Upper lobe of left lung (tissue), 6 donors: ENCODE measurements at regions not wholly inside any gene's neighbourhood (a gene's known extent, or its start where the extent isn't known, plus 50 kb on each side); places are given as distances from the start of the nearest gene placed in this dataset.

Experiments
- ATAC-seq, 2 donors: fragments of 200-7000 bp; cut with Tn5 transposase; one replicate each; pipeline ENCODE4 v1.9.1; 2022; ENCODE audit warnings: mild to moderate bottlenecking in 2 of 2, moderate library complexity in 2 of 2; ENCODE audit not compliant: low FRiP score in 2 of 2
- DNase-seq, 2 donors: peaks; one replicate each; pipeline ENCODE4 v3.0.0-alpha.2; 2019 to 2020
- H3K27ac ChIP-seq, 4 donors: fragments of 200-600 bp; sonication (generic); one replicate each; pipeline ENCODE4 v1.5.1; 2016 to 2019
- H3K27me3 ChIP-seq, 4 donors: fragments of 200-600 bp; sonication (generic); one replicate each; pipeline ENCODE4 v1.5.1; 2017 to 2019
- H3K36me3 ChIP-seq, 4 donors: fragments of 200-600 bp; sonication (generic); one replicate each; pipeline ENCODE4 v1.5.1; 2016 to 2019
- H3K4me1 ChIP-seq, 4 donors: fragments of 200-600 bp; sonication (generic); one replicate each; pipeline ENCODE4 v1.5.1; 2018 to 2019
- H3K4me3 ChIP-seq, 4 donors: fragments of 200-600 bp; sonication (generic); one replicate each; pipeline ENCODE4 v1.5.1; 2017 to 2019; ENCODE audit warnings: mild to moderate bottlenecking in 2 of 4, moderate library complexity in 1 of 4
- H3K9me3 ChIP-seq, 4 donors: fragments of 200-600 bp; sonication (generic); one replicate each; pipeline ENCODE4 v1.5.1; 2018 to 2019
- CTCF ChIP-seq, 6 experiments: fragments of 450-650 bp in 4 of 6; fragments of 200-600 bp in 2 of 6; sonication (generic) in 2 of 6; IDR thresholded peaks; one replicate each; pipeline ENCODE4 v1.5.1; 2016 to 2019; ENCODE audit warnings: antibody characterized with exemption in 6 of 6
- EP300 ChIP-seq, 4 donors: sonication (generic); formaldehyde crosslinking; IDR thresholded peaks; one replicate each; pipeline ENCODE4 v1.5.1; 2017; ENCODE audit warnings: antibody characterized with exemption in 4 of 4, control low read depth in 2 of 4
- POLR2A ChIP-seq, 4 donors: fragments of 450-650 bp; IDR thresholded peaks; one replicate each; pipeline ENCODE4 v1.5.1; 2016 to 2017; ENCODE audit warnings: antibody characterized with exemption in 4 of 4, mild to moderate bottlenecking in 2 of 4
- POLR2AphosphoS5 ChIP-seq, 2 donors: sonication (generic); formaldehyde crosslinking; IDR thresholded peaks; one replicate each; pipeline ENCODE4 v1.5.1; 2017; ENCODE audit warnings: antibody characterized with exemption in 2 of 2
- WGBS, 2 donors: methylation state at CpG; one replicate each; pipeline ENCODE4 v1.1.5; 2017 to 2018; 5-methylcytosine and 5-hydroxymethylcytosine counted together
- donor health status: DM: no; HTN: no; CAD: no; lungs with moderate emphysema.
- donor health status: DM: no; HTN: yes; CAD: no; lungs with severe emphysema.

- ATAC-seq: no peak
- TF ChIP-seq POLR2AphosphoS5 (IDR thresholded peaks at IDR 0.05): no peak
- TF ChIP-seq CTCF (IDR thresholded peaks at IDR 0.05): no peak
- TF ChIP-seq EP300 (IDR thresholded peaks at IDR 0.05): no peak
- no peak for TF ChIP-seq POLR2A (IDR thresholded peaks at IDR 0.05)
Observed at GRCh38 chr3:24684506-24685023, 189.9 kb upstream of the THRB start.

GRCh38 chr3:24686808-24687207 is 192.2 kb upstream of the THRB start:
- H3K9me3 ChIP-seq: no peaks in the 10 kb centered on the region
- peak in 1 of 2 donors; percentile 50 for ATAC-seq
- DNase-seq: no peak
- TF ChIP-seq EP300 (IDR thresholded peaks at IDR 0.05) (no peak), CTCF (IDR thresholded peaks at IDR 0.05) (no peak), POLR2AphosphoS5 (IDR thresholded peaks at IDR 0.05) (no peak), POLR2A (IDR thresholded peaks at IDR 0.05) (no peak)
- WGBS, 2 donors: 31 to 50% methylated on average over 1 of the region's 1 CpG
- H3K36me3 ChIP-seq: no peaks in the 10 kb centered on the region
- H3K4me1 ChIP-seq: peaks cover 0 to 5% (median 0%) of the 10 kb centered on the region in 4 donors
- H3K27ac ChIP-seq: no peak overlapping the region
- no peaks in the 10 kb centered on the region for H3K27me3 ChIP-seq
- H3K4me3 ChIP-seq: no peak overlapping the region

More at GRCh38 chr3:24684506-24685023, 189.9 kb upstream of the THRB start:
- H3K27me3 ChIP-seq: no peaks in the 10 kb centered on the region
- no peaks in the 10 kb centered on the region for H3K36me3 ChIP-seq
- 82 to 90% methylated on average over 6 of the region's 6 CpGs for WGBS, 2 donors
- no peak for DNase-seq
- H3K4me3 ChIP-seq: no peak overlapping the region
- peaks cover 0 to 5% (median 0%) of the 10 kb centered on the region in 4 donors for H3K4me1 ChIP-seq
- no peak overlapping the region for H3K27ac ChIP-seq
- H3K9me3 ChIP-seq: no peaks in the 10 kb centered on the region

- WGBS, 2 donors: 95 to 100% methylated on average over 4 to 7 of the region's 7 CpGs
- Histone ChIP-seq H3K9me3 (no peaks in the 10 kb centered on the region), H3K36me3 (no peaks in the 10 kb centered on the region), H3K4me1 (peaks cover 0 to 5% (median 0%) of the 10 kb centered on the region in 4 donors), H3K4me3 (no peak overlapping the region), H3K27ac (no peak overlapping the region), H3K27me3 (no peaks in the 10 kb centered on the region)
- ATAC-seq: no peak
- TF ChIP-seq CTCF (IDR thresholded peaks at IDR 0.05) (no peak), POLR2A (IDR thresholded peaks at IDR 0.05) (no peak), POLR2AphosphoS5 (IDR thresholded peaks at IDR 0.05) (no peak), EP300 (IDR thresholded peaks at IDR 0.05) (no peak)
- no peak for DNase-seq
Observed at GRCh38 chr3:24687671-24688070, 193.0 kb upstream of the THRB start.

GRCh38 chr3:24688446-24689148 is 193.9 kb upstream of the THRB start:
- whole genome bisulfite sequencing, 2 donors: 75 to 78% methylated on average over 2 of the region's 2 CpGs
- DNase-seq: no peak
- no peaks in the 10 kb centered on the region for H3K27me3 ChIP-seq

More at GRCh38 chr3:24688446-24689148, 193.9 kb upstream of the THRB start:
- no peaks in the 10 kb centered on the region for H3K9me3 ChIP-seq
- H3K4me1 ChIP-seq: peaks cover 0 to 2% (median 0%) of the 10 kb centered on the region in 4 donors
- H3K27ac ChIP-seq: no peak overlapping the region
- no peak for ATAC-seq
- H3K36me3 ChIP-seq: no peaks in the 10 kb centered on the region
- no peak overlapping the region for H3K4me3 ChIP-seq
- TF ChIP-seq EP300 (IDR thresholded peaks at IDR 0.05): no peak
- TF ChIP-seq CTCF (IDR thresholded peaks at IDR 0.05): no peak
- TF ChIP-seq POLR2AphosphoS5 (IDR thresholded peaks at IDR 0.05): no peak
- no peak for TF ChIP-seq POLR2A (IDR thresholded peaks at IDR 0.05)
